Endothelial cell of umbilical vein (primary cell): ENCODE measurements at regions not wholly inside any gene's neighbourhood (a gene's known extent, or its start where the extent isn't known, plus 50 kb on each side); places are given as distances from the start of the nearest gene placed in this dataset.

Experiments used
- EZH2 ChIP-seq: IDR thresholded peaks from 2 replicates; pipeline ENCODE4 v1.6.1; 2012; ENCODE audit warnings: borderline replicate concordance, low read depth, mild to moderate bottlenecking, moderate library complexity, low read length, inconsistent platforms; ENCODE audit not compliant: severe bottlenecking
- TF ChIP-seq, protein P1 (sequence below), 2 donors: IDR thresholded peaks; 1 replicate in 1 of 2; 2 replicates in 1 of 2; pipeline ENCODE4 v1.5.1; 2011; ENCODE audit warnings: low read length in 2 of 2, mild to moderate bottlenecking in 2 of 2, moderate library complexity in 2 of 2, control low read depth in 1 of 2, inconsistent platforms in 1 of 2, low read depth in 1 of 2; ENCODE audit not compliant: insufficient read depth in 1 of 2; ENCODE audit errors: extremely low read depth in 1 of 2

DNA sequence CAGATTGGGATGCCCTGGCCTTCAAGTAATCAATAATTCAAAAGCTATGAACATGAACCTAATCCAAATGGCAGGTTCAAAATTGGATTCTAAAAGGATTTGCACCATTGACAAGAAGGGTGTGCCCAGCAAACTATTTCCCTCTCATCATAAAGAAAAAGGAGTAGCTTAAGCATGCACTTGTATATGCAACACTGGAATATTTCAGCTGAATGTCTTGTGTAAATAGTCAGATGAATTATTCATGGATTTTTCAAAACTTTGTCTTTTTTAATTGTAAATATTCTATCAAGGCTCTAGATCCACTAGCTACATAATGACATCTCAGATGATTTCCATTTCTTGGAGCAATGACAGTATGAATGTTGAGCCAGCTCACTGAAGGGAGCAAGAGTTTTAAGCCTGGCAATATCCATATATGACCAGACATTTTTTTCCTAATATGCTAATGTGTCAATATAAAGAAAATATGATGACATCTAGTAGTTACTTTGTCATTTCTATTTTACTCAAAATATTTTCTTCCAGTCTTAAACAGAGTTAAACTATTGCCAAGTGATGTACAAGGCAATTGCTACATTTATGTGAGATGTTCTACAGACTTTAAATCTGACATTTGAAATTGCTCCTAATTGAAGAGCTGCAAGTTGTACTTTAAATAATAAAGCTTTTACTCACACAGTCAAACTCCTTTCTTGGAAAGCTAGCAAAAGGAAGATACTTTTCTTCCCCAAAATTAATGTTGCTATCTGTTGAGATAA lies 230.5 kb upstream of the AGTR1 start:
- no peak for TF ChIP-seq EZH2
- TF ChIP-seq, protein P1, sequence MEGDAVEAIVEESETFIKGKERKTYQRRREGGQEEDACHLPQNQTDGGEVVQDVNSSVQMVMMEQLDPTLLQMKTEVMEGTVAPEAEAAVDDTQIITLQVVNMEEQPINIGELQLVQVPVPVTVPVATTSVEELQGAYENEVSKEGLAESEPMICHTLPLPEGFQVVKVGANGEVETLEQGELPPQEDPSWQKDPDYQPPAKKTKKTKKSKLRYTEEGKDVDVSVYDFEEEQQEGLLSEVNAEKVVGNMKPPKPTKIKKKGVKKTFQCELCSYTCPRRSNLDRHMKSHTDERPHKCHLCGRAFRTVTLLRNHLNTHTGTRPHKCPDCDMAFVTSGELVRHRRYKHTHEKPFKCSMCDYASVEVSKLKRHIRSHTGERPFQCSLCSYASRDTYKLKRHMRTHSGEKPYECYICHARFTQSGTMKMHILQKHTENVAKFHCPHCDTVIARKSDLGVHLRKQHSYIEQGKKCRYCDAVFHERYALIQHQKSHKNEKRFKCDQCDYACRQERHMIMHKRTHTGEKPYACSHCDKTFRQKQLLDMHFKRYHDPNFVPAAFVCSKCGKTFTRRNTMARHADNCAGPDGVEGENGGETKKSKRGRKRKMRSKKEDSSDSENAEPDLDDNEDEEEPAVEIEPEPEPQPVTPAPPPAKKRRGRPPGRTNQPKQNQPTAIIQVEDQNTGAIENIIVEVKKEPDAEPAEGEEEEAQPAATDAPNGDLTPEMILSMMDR (IDR thresholded peaks at IDR 0.05; ENCODE audit: extremely low read depth in 1 of 2, insufficient read depth in 1 of 2, low read depth in 1 of 2, low read length in 2 of 2), result no peak
